ENCODE measurements at regions not wholly inside any gene's neighbourhood (a gene's known extent, or its start where the extent isn't known, plus 50 kb on each side); places are given as distances from the start of the nearest gene placed in this dataset.

GRCh38 chr2:137873536-137874244 lies 90.6 kb upstream of the HNMT start:
- Histone ChIP-seq H3K4me3 (no peak overlapping the region), H3K27ac (no peak overlapping the region), H3K36me3 (no peaks in the 10 kb centered on the region), H3K27me3 (no peaks in the 10 kb centered on the region), H3K9me3 (no peaks in the 10 kb centered on the region), H3K4me1 (no peaks in the 10 kb centered on the region)
- 44 to 56% methylated on average over 5 of the region's 5 CpGs for WGBS, 2 donors (ENCODE audit: low coverage in 1 of 2)
- in situ Hi-C loops (cut with MboI; ENCODE audit: low pct_ligation_motif_present in 1 of 4, low pct_unique_long_range_greater_than_20kb in 1 of 4, low sequenced_read_pairs in 3 of 4), result no loop called here
- intact Hi-C loops (cut with DNase I; ENCODE audit: low total_unique reads), result no loop called here
- no peak for TF ChIP-seq CTCF (IDR thresholded peaks at IDR 0.05)
- TF ChIP-seq POLR2AphosphoS5 (IDR thresholded peaks at IDR 0.05), result no peak
- TF ChIP-seq POLR2A (IDR thresholded peaks at IDR 0.05), result no peak
- no peak for TF ChIP-seq EP300 (IDR thresholded peaks at IDR 0.05; ENCODE audit: low read depth)
- DNase-seq, result no peak

- no peaks in the 10 kb centered on the region for H3K36me3 ChIP-seq
- no peaks in the 10 kb centered on the region for H3K27me3 ChIP-seq
- H3K4me3 ChIP-seq, result no peak overlapping the region
- H3K9me3 ChIP-seq, result no peaks in the 10 kb centered on the region
- H3K27ac ChIP-seq, result no peak overlapping the region
- no peak for DNase-seq
- WGBS, 2 donors (ENCODE audit: low coverage in 1 of 2), result 85% methylated on average over 1 of the region's 1 CpG; no CpG with 5 or more reads in 1 of the 2 donors
- intact Hi-C loops (cut with DNase I; ENCODE audit: low total_unique reads), result no loop called here
- TF ChIP-seq CTCF (IDR thresholded peaks at IDR 0.05), result no peak
- TF ChIP-seq EP300 (IDR thresholded peaks at IDR 0.05; ENCODE audit: low read depth), result no peak
- TF ChIP-seq POLR2A (IDR thresholded peaks at IDR 0.05), result no peak
- no peak for TF ChIP-seq POLR2AphosphoS5 (IDR thresholded peaks at IDR 0.05)
- in situ Hi-C loops (cut with MboI; ENCODE audit: low pct_ligation_motif_present in 1 of 4, low pct_unique_long_range_greater_than_20kb in 1 of 4, low sequenced_read_pairs in 3 of 4), result loop anchor here in 1 of 4 donors (25.0 kb wide), 1 partner anchor 908 kb away; the partner anchor contains the start of gene NXPH2
- no peaks in the 10 kb centered on the region for H3K4me1 ChIP-seq
Measured at GRCh38 chr2:137879121-137879520, 85.2 kb upstream of the HNMT start.

- intact Hi-C loops (cut with DNase I; ENCODE audit: low total_unique reads), result no loop called here
- Histone ChIP-seq H3K27me3 (no peaks in the 10 kb centered on the region), H3K4me3 (no peak overlapping the region), H3K27ac (no peak overlapping the region), H3K9me3 (no peaks in the 10 kb centered on the region), H3K36me3 (no peaks in the 10 kb centered on the region), H3K4me1 (no peaks in the 10 kb centered on the region)
- no peak for DNase-seq
- TF ChIP-seq POLR2A (IDR thresholded peaks at IDR 0.05), result no peak
- no peak for TF ChIP-seq POLR2AphosphoS5 (IDR thresholded peaks at IDR 0.05)
- no peak for TF ChIP-seq EP300 (IDR thresholded peaks at IDR 0.05; ENCODE audit: low read depth)
- TF ChIP-seq CTCF (IDR thresholded peaks at IDR 0.05), result no peak
- WGBS, 2 donors (ENCODE audit: low coverage in 1 of 2), result 61% methylated on average over 4 of the region's 4 CpGs; no CpG with 5 or more reads in 1 of the 2 donors
- in situ Hi-C loops (cut with MboI; ENCODE audit: low pct_ligation_motif_present in 1 of 4, low pct_unique_long_range_greater_than_20kb in 1 of 4, low sequenced_read_pairs in 3 of 4), result loop anchor here in 1 of 4 donors (25.0 kb wide), 1 partner anchor 906 kb away; the partner anchor contains the start of gene NXPH2
Measured at GRCh38 chr2:137881711-137882110, 82.6 kb upstream of the HNMT start.

GRCh38 chr2:137886083-137886831 lies 78.0 kb upstream of the HNMT start:
- in situ Hi-C loops (cut with MboI; ENCODE audit: low pct_ligation_motif_present in 1 of 4, low pct_unique_long_range_greater_than_20kb in 1 of 4, low sequenced_read_pairs in 3 of 4), result loop anchor here in 1 of 4 donors (25.0 kb wide), 1 partner anchor 901 kb away; the partner anchor contains the start of gene NXPH2
- TF ChIP-seq POLR2AphosphoS5 (IDR thresholded peaks at IDR 0.05) (no peak), EP300 (IDR thresholded peaks at IDR 0.05; ENCODE audit: low read depth) (no peak), POLR2A (IDR thresholded peaks at IDR 0.05) (no peak), CTCF (IDR thresholded peaks at IDR 0.05) (no peak)
- DNase-seq, result no peak
- Histone ChIP-seq H3K4me1 (no peaks in the 10 kb centered on the region), H3K27me3 (no peaks in the 10 kb centered on the region), H3K27ac (no peak overlapping the region), H3K36me3 (no peaks in the 10 kb centered on the region), H3K4me3 (no peak overlapping the region), H3K9me3 (no peaks in the 10 kb centered on the region)
- intact Hi-C loops (cut with DNase I; ENCODE audit: low total_unique reads), result no loop called here
- WGBS, 2 donors (ENCODE audit: low coverage in 1 of 2), result 37 to 52% methylated on average over 2 to 3 of the region's 3 CpGs
